ENCODE measurements at regions not wholly inside any gene's neighbourhood (a gene's known extent, or its start where the extent isn't known, plus 50 kb on each side); places are given as distances from the start of the nearest gene placed in this dataset.

- no peak overlapping the region for H3K4me3 Mint-ChIP-seq
Measured at GRCh38 chr13:99828735-99829134, 142.8 kb downstream of the ZIC5 start.

GRCh38 chr13:99828123-99828522 lies 143.4 kb downstream of the ZIC5 start:
- ChIA-PET POLR2A (no interaction called here), CTCF (no interaction called here)
- DNase-seq: no peak
- Mint-ChIP-seq H3K36me3 (no peaks in the 10 kb centered on the region), H3K27me3 (no peaks in the 10 kb centered on the region), H3K4me1 (ENCODE audit: low read depth) (no peaks in the 10 kb centered on the region), H3K27ac (no peak overlapping the region), H3K9me3 (no peaks in the 10 kb centered on the region), H3K4me3 (no peak overlapping the region)
- intact Hi-C loops (cut with micrococcal nuclease): no loop called here

More at GRCh38 chr13:99828735-99829134, 142.8 kb downstream of the ZIC5 start:
- no peak for DNase-seq
- ChIA-PET CTCF (no interaction called here), POLR2A (no interaction called here)
- no peaks in the 10 kb centered on the region for H3K9me3 Mint-ChIP-seq
- no peak overlapping the region for H3K27ac Mint-ChIP-seq
- H3K4me1 Mint-ChIP-seq (ENCODE audit: low read depth): no peaks in the 10 kb centered on the region
- intact Hi-C loops (cut with micrococcal nuclease): no loop called here
- H3K27me3 Mint-ChIP-seq: no peaks in the 10 kb centered on the region
- no peaks in the 10 kb centered on the region for H3K36me3 Mint-ChIP-seq

GRCh38 chr13:99827011-99827772 lies 144.4 kb downstream of the ZIC5 start:
- intact Hi-C loops (cut with micrococcal nuclease): no loop called here
- H3K27ac Mint-ChIP-seq: no peak overlapping the region
- DNase-seq: no peak
- no peaks in the 10 kb centered on the region for H3K4me1 Mint-ChIP-seq (ENCODE audit: low read depth)
- no peaks in the 10 kb centered on the region for H3K36me3 Mint-ChIP-seq
- ChIA-PET CTCF (no interaction called here), POLR2A (no interaction called here)
- no peaks in the 10 kb centered on the region for H3K9me3 Mint-ChIP-seq
- H3K27me3 Mint-ChIP-seq: no peaks in the 10 kb centered on the region
- H3K4me3 Mint-ChIP-seq: no peak overlapping the region

- intact Hi-C loops (cut with micrococcal nuclease): no loop called here
- Mint-ChIP-seq H3K9me3 (no peaks in the 10 kb centered on the region), H3K27me3 (no peaks in the 10 kb centered on the region), H3K36me3 (no peaks in the 10 kb centered on the region), H3K27ac (no peak overlapping the region), H3K4me3 (no peak overlapping the region), H3K4me1 (ENCODE audit: low read depth) (no peaks in the 10 kb centered on the region)
- ChIA-PET CTCF (no interaction called here), POLR2A (no interaction called here)
- no peak for DNase-seq
Measured at GRCh38 chr13:99823961-99824360, 147.6 kb downstream of the ZIC5 start.

- no peaks in the 10 kb centered on the region for H3K9me3 Mint-ChIP-seq
- intact Hi-C loops (cut with micrococcal nuclease): no loop called here
- no peak overlapping the region for H3K4me3 Mint-ChIP-seq
- peaks cover 10% of the 10 kb centered on the region for H3K4me1 Mint-ChIP-seq (ENCODE audit: low read depth)
- H3K36me3 Mint-ChIP-seq: no peaks in the 10 kb centered on the region
- ChIA-PET POLR2A (no interaction called here), CTCF (no interaction called here)
- H3K27ac Mint-ChIP-seq: no peak overlapping the region
- DNase-seq: no peak
- no peaks in the 10 kb centered on the region for H3K27me3 Mint-ChIP-seq
Measured at GRCh38 chr13:99822820-99823219, 148.7 kb downstream of the ZIC5 start.

GRCh38 chr13:99821741-99822140 lies 149.8 kb downstream of the ZIC5 start:
- Mint-ChIP-seq H3K27ac (no peak overlapping the region), H3K4me3 (no peak overlapping the region), H3K36me3 (no peaks in the 10 kb centered on the region), H3K9me3 (no peaks in the 10 kb centered on the region), H3K27me3 (no peaks in the 10 kb centered on the region), H3K4me1 (ENCODE audit: low read depth) (peaks cover 16% of the 10 kb centered on the region)
- intact Hi-C loops (cut with micrococcal nuclease): no loop called here
- ChIA-PET POLR2A (no interaction called here), CTCF (no interaction called here)
- no peak for DNase-seq

GRCh38 chr13:99819967-99820366 lies 151.6 kb downstream of the ZIC5 start:
- no peak for DNase-seq
- ChIA-PET CTCF (no interaction called here), POLR2A (no interaction called here)
- Mint-ChIP-seq H3K4me1 (ENCODE audit: low read depth) (peaks cover 17% of the 10 kb centered on the region), H3K27me3 (no peaks in the 10 kb centered on the region), H3K27ac (no peak overlapping the region), H3K36me3 (no peaks in the 10 kb centered on the region), H3K4me3 (no peak overlapping the region), H3K9me3 (no peaks in the 10 kb centered on the region)
- intact Hi-C loops (cut with micrococcal nuclease): loop anchor here (5.0 kb wide), 1 partner anchor 163 kb away; no protein-coding TSS in a partner anchor

GRCh38 chr13:99816321-99816720 lies 155.2 kb downstream of the ZIC5 start:
- H3K27me3 Mint-ChIP-seq: no peaks in the 10 kb centered on the region
- no peaks in the 10 kb centered on the region for H3K9me3 Mint-ChIP-seq
- intact Hi-C loops (cut with micrococcal nuclease): loop anchor here (5.0 kb wide), 1 partner anchor 159 kb away; no protein-coding TSS in a partner anchor
- no peak overlapping the region for H3K4me3 Mint-ChIP-seq
- no peak for DNase-seq
- POLR2A ChIA-PET: no interaction called here
- no peaks in the 10 kb centered on the region for H3K36me3 Mint-ChIP-seq
- no peak overlapping the region for H3K27ac Mint-ChIP-seq
- H3K4me1 Mint-ChIP-seq (ENCODE audit: low read depth): peaks cover 17% of the 10 kb centered on the region
- CTCF ChIA-PET: no interaction called here

- Mint-ChIP-seq H3K4me1 (ENCODE audit: low read depth) (peaks cover 14% of the 10 kb centered on the region), H3K27ac (no peak overlapping the region), H3K9me3 (no peaks in the 10 kb centered on the region), H3K36me3 (no peaks in the 10 kb centered on the region), H3K4me3 (no peak overlapping the region), H3K27me3 (no peaks in the 10 kb centered on the region)
- no peak for DNase-seq
- ChIA-PET POLR2A (no interaction called here), CTCF (no interaction called here)
- intact Hi-C loops (cut with micrococcal nuclease): no loop called here
Measured at GRCh38 chr13:99813336-99814095, 158.1 kb downstream of the ZIC5 start.

- peaks cover 5% of the 10 kb centered on the region for H3K4me1 Mint-ChIP-seq (ENCODE audit: low read depth)
- no peaks in the 10 kb centered on the region for H3K9me3 Mint-ChIP-seq
- ChIA-PET CTCF (no interaction called here), POLR2A (no interaction called here)
- intact Hi-C loops (cut with micrococcal nuclease): no loop called here
- H3K27me3 Mint-ChIP-seq: no peaks in the 10 kb centered on the region
- H3K27ac Mint-ChIP-seq: no peak overlapping the region
- H3K4me3 Mint-ChIP-seq: no peak overlapping the region
- no peak for DNase-seq
- H3K36me3 Mint-ChIP-seq: no peaks in the 10 kb centered on the region
Measured at GRCh38 chr13:99812625-99813024, 158.9 kb downstream of the ZIC5 start.

- intact Hi-C loops (cut with micrococcal nuclease): no loop called here
Measured at GRCh38 chr13:99811067-99811700, 160.4 kb downstream of the ZIC5 start.

GRCh38 chr13:99809926-99810325 lies 161.6 kb downstream of the ZIC5 start:
- intact Hi-C loops (cut with micrococcal nuclease): no loop called here
- no peak for DNase-seq
- Mint-ChIP-seq H3K4me3 (no peak overlapping the region), H3K27me3 (no peaks in the 10 kb centered on the region), H3K9me3 (no peaks in the 10 kb centered on the region), H3K36me3 (no peaks in the 10 kb centered on the region), H3K4me1 (ENCODE audit: low read depth) (no peaks in the 10 kb centered on the region), H3K27ac (no peak overlapping the region)
- POLR2A ChIA-PET: no interaction called here
- CTCF ChIA-PET: no interaction called here

More at GRCh38 chr13:99811067-99811700, 160.4 kb downstream of the ZIC5 start:
- Mint-ChIP-seq H3K4me3 (no peak overlapping the region), H3K9me3 (no peaks in the 10 kb centered on the region), H3K27me3 (no peaks in the 10 kb centered on the region), H3K36me3 (no peaks in the 10 kb centered on the region), H3K27ac (no peak overlapping the region), H3K4me1 (ENCODE audit: low read depth) (no peaks in the 10 kb centered on the region)
- no peak for DNase-seq
- POLR2A ChIA-PET: no interaction called here
- CTCF ChIA-PET: no interaction called here

- intact Hi-C loops (cut with micrococcal nuclease): no loop called here
- Mint-ChIP-seq H3K27me3 (no peaks in the 10 kb centered on the region), H3K36me3 (no peaks in the 10 kb centered on the region), H3K9me3 (no peaks in the 10 kb centered on the region), H3K4me3 (no peak overlapping the region), H3K27ac (no peak overlapping the region), H3K4me1 (ENCODE audit: low read depth) (no peaks in the 10 kb centered on the region)
- ChIA-PET CTCF (no interaction called here), POLR2A (no interaction called here)
- no peak for DNase-seq
Measured at GRCh38 chr13:99809496-99809895, 162.1 kb downstream of the ZIC5 start.

All from activated CD4-positive, alpha-beta memory T cell treated with anti-CD3 and anti-CD28 coated beads for 36 hours (primary cell).